ENCODE measurements at regions not wholly inside any gene's neighbourhood (a gene's known extent, or its start where the extent isn't known, plus 50 kb on each side); places are given as distances from the start of the nearest gene placed in this dataset.

- no peak overlapping the region for H2AFZ ChIP-seq
- H4K20me1 ChIP-seq (ENCODE audit: insufficient read depth): no peaks in the 10 kb centered on the region
- no peak for TF ChIP-seq CTCF (conservative IDR thresholded peaks at IDR 0.05)
- no peak for TF ChIP-seq EZH2 (IDR thresholded peaks at IDR 0.05; ENCODE audit: low read depth)
- intact Hi-C loops (cut with micrococcal nuclease; ENCODE audit: unreplicated experiment): no loop called here
- no peak overlapping the region for H3K27ac ChIP-seq
- no peaks in the 10 kb centered on the region for H3K9me2 ChIP-seq (ENCODE audit: insufficient read depth)
- no peaks in the 10 kb centered on the region for H3F3A ChIP-seq (ENCODE audit: insufficient read depth, low read depth)
- no peaks in the 10 kb centered on the region for H3K9me3 ChIP-seq (ENCODE audit: insufficient read depth, low read depth)
- H3K27me3 ChIP-seq (ENCODE audit: insufficient read depth, low read depth): no peaks in the 10 kb centered on the region
- no peaks in the 10 kb centered on the region for H3K79me2 ChIP-seq (ENCODE audit: low read depth)
- H3K36me3 ChIP-seq (ENCODE audit: low read depth): no peaks in the 10 kb centered on the region
- H3K4me1 ChIP-seq (replicated peaks; ENCODE audit: insufficient read depth): no peaks in the 10 kb centered on the region
- no peak overlapping the region for H3K4me3 ChIP-seq
- ChIA-PET POLR2A (ENCODE audit: unreplicated experiment) (no interaction called here), CTCF (no interaction called here)
- H3K4me2 ChIP-seq: no peak overlapping the region
- BruUV-seq (replicated peaks): no TSS peak
- no peak for DNase-seq
Observed at GRCh38 chr9:29511680-29512079, 1938.4 kb upstream of the C9orf72 start.

GRCh38 chr9:29514336-29514735, 1941.1 kb upstream of the C9orf72 start:
- ChIA-PET POLR2A (ENCODE audit: unreplicated experiment) (no interaction called here), CTCF (no interaction called here)
- no peak overlapping the region for H3K4me2 ChIP-seq
- no TSS peak for BruUV-seq (replicated peaks)
- H4K20me1 ChIP-seq (ENCODE audit: insufficient read depth): no peaks in the 10 kb centered on the region
- H3K27me3 ChIP-seq (ENCODE audit: insufficient read depth, low read depth): no peaks in the 10 kb centered on the region
- intact Hi-C loops (cut with micrococcal nuclease; ENCODE audit: unreplicated experiment): no loop called here
- H3K36me3 ChIP-seq (ENCODE audit: low read depth): no peaks in the 10 kb centered on the region
- H3K9me2 ChIP-seq (ENCODE audit: insufficient read depth): no peaks in the 10 kb centered on the region
- H3K4me3 ChIP-seq: no peak overlapping the region
- H2AFZ ChIP-seq: no peak overlapping the region
- no peaks in the 10 kb centered on the region for H3K79me2 ChIP-seq (ENCODE audit: low read depth)
- TF ChIP-seq CTCF (conservative IDR thresholded peaks at IDR 0.05) (no peak), EZH2 (IDR thresholded peaks at IDR 0.05; ENCODE audit: low read depth) (no peak)
- H3K4me1 ChIP-seq (replicated peaks; ENCODE audit: insufficient read depth): no peaks in the 10 kb centered on the region
- H3K27ac ChIP-seq: no peak overlapping the region
- no peaks in the 10 kb centered on the region for H3F3A ChIP-seq (ENCODE audit: insufficient read depth, low read depth)
- H3K9me3 ChIP-seq (ENCODE audit: insufficient read depth, low read depth): no peaks in the 10 kb centered on the region
- DNase-seq: no peak

GRCh38 chr9:29514862-29515261, 1941.6 kb upstream of the C9orf72 start:
- intact Hi-C loops (cut with micrococcal nuclease; ENCODE audit: unreplicated experiment): no loop called here
- no peaks in the 10 kb centered on the region for H3K9me2 ChIP-seq (ENCODE audit: insufficient read depth)
- no peaks in the 10 kb centered on the region for H4K20me1 ChIP-seq (ENCODE audit: insufficient read depth)
- no peaks in the 10 kb centered on the region for H3K36me3 ChIP-seq (ENCODE audit: low read depth)
- no peak overlapping the region for H3K4me2 ChIP-seq
- no peaks in the 10 kb centered on the region for H3K27me3 ChIP-seq (ENCODE audit: insufficient read depth, low read depth)
- POLR2A ChIA-PET (ENCODE audit: unreplicated experiment): no interaction called here
- CTCF ChIA-PET: no interaction called here
- H3K9me3 ChIP-seq (ENCODE audit: insufficient read depth, low read depth): no peaks in the 10 kb centered on the region
- TF ChIP-seq EZH2 (IDR thresholded peaks at IDR 0.05; ENCODE audit: low read depth) (no peak), CTCF (conservative IDR thresholded peaks at IDR 0.05) (no peak)
- H3K4me3 ChIP-seq: no peak overlapping the region
- no peak for DNase-seq
- no peak overlapping the region for H2AFZ ChIP-seq
- BruUV-seq (replicated peaks): no TSS peak
- no peaks in the 10 kb centered on the region for H3F3A ChIP-seq (ENCODE audit: insufficient read depth, low read depth)
- H3K79me2 ChIP-seq (ENCODE audit: low read depth): no peaks in the 10 kb centered on the region
- H3K27ac ChIP-seq: no peak overlapping the region
- H3K4me1 ChIP-seq (replicated peaks; ENCODE audit: insufficient read depth): no peaks in the 10 kb centered on the region

Measured in PC-9 (cell line).